ENCODE measurements at regions not wholly inside any gene's neighbourhood (a gene's known extent, or its start where the extent isn't known, plus 50 kb on each side); places are given as distances from the start of the nearest gene placed in this dataset.
"Not testable (repeated sequence)": the region's sequence is repeated elsewhere in the genome, so short reads cannot be mapped to it uniquely, and the experiment has no call there.

DNA sequence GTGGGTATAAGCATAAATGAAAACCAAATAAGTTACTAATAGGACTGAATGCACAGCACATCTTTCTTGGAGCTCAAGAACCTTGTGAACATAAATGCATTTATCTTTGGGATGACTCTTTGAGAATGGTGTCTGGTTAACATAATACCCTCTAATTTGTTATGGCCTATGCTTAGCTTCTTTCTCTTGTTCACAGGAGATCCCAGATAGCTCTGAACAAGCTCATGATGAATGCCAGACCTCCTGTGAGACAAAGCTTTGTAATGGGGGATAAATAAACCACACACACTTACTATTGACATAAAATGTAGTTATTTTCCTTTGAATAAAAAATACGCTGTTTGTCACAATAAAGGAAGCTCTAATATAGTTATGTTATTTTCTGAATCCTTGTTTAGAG lies 111.5 kb downstream of the PSAT1 start:
- no peak overlapping the region for H3K4me3 ChIP-seq
- TF ChIP-seq, protein P1, sequence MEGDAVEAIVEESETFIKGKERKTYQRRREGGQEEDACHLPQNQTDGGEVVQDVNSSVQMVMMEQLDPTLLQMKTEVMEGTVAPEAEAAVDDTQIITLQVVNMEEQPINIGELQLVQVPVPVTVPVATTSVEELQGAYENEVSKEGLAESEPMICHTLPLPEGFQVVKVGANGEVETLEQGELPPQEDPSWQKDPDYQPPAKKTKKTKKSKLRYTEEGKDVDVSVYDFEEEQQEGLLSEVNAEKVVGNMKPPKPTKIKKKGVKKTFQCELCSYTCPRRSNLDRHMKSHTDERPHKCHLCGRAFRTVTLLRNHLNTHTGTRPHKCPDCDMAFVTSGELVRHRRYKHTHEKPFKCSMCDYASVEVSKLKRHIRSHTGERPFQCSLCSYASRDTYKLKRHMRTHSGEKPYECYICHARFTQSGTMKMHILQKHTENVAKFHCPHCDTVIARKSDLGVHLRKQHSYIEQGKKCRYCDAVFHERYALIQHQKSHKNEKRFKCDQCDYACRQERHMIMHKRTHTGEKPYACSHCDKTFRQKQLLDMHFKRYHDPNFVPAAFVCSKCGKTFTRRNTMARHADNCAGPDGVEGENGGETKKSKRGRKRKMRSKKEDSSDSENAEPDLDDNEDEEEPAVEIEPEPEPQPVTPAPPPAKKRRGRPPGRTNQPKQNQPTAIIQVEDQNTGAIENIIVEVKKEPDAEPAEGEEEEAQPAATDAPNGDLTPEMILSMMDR (IDR thresholded peaks at IDR 0.05) = no peak
- no peak overlapping the region for H3K27ac ChIP-seq
- no peak for DNase-seq (ENCODE audit: low spot score)

GRCh38 chr9:78409928-78410510 lies 113.1 kb downstream of the PSAT1 start:
- not testable (repeated sequence) for DNase-seq (ENCODE audit: low spot score); H3K4me3 ChIP-seq; H3K27ac ChIP-seq

- no peak overlapping the region for H3K4me3 ChIP-seq
- no peak overlapping the region for H3K27ac ChIP-seq
- DNase-seq (ENCODE audit: low spot score) = no peak
- TF ChIP-seq, protein P1 (IDR thresholded peaks at IDR 0.05) = no peak
These were observed 125.4 kb downstream of the PSAT1 start for GRCh38 chr9:78422309-78422708.

DNA sequence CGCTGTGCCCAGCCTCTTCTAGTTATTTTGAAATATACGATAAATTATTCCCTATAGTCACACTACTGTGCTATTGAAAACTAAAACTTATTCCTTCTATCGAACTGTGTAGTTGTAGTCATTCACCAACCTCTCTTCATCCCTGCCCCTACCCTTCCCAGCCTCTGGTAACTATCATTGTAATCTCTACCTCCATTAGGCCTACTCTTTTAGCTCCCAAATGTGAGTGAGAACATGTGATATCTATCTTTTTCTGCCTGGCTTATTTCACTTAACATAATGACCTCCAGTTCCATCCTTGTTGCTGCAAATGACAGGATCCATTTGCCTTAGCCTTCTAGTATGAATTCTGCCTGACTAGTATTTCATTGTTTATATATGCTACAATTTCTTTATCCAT lies 127.4 kb downstream of the PSAT1 start:
- H3K27ac ChIP-seq = no peak overlapping the region
- TF ChIP-seq, protein P1 (IDR thresholded peaks at IDR 0.05) = no peak
- DNase-seq (ENCODE audit: low spot score) = no peak
- no peak overlapping the region for H3K4me3 ChIP-seq

DNA sequence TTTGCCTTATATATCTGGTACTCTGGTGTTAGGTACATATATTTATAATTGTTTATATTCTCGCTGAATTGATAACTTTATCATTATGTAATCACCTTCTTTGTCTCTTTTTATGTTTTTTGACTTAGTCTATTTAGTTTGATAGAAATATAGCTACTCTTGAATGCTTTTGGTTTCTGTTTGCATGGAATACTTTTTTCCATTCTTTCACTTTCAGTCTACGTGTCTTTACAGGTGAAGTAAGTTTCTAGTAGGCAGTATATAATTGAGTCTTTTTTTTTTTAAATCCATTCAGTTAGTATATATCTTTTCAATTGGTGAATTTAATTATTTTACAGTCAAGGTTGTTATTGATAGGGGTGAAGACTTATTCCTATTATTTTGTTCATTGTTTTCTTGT lies 131.7 kb downstream of the PSAT1 start:
- TF ChIP-seq, protein P1 (IDR thresholded peaks at IDR 0.05) = no peak
- no peak for DNase-seq (ENCODE audit: low spot score)
- no peak overlapping the region for H3K4me3 ChIP-seq
- H3K27ac ChIP-seq = no peak overlapping the region

- DNase-seq (ENCODE audit: low spot score) = no peak
- TF ChIP-seq, protein P1 (IDR thresholded peaks at IDR 0.05) = no peak
- H3K27ac ChIP-seq = no peak overlapping the region
- H3K4me3 ChIP-seq = no peak overlapping the region
These were observed 133.5 kb downstream of the PSAT1 start for GRCh38 chr9:78430387-78430786.

DNA sequence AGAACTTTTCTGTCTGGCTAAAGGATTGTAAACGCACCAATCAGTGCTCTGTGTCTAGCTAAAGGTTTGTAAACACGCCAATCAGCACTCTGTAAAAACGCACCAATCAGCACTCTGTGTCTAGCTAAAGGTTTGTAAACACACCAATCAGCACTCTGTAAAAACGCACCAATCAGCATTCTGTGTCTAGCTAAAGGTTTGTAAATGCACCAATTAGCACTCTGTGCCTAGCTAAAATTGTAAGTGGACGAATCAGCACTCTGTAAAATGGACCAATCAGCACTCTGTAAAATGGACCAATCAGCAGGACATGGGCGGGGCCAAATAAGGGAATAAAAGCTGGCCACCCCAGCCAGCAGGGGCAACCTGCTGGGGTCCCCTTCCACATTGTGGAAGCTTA lies 134.1 kb downstream of the PSAT1 start:
- not testable (repeated sequence) for DNase-seq (ENCODE audit: low spot score); H3K4me3 ChIP-seq; H3K27ac ChIP-seq

DNA sequence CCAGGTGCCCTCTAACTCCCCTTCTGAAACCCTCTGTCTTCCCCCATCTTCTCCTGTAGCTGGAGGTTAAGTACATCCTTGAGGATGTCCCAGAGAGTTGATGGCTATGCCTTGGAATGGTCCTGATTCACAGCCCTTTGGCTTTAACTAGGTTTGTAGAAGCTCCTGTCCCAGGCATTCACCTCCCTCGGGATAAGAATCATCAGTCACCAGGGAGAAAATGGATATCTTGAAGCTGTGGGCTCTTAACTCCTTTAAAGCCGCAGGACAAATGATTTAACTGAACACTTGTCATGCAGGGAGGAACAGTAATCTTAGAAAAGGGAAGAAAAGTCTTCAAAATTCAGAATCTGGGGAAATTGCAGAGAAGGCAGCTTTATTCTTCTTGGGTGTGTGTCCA lies 139.9 kb downstream of the PSAT1 start:
- no peak overlapping the region for H3K27ac ChIP-seq

More for the DNA sequence above, 139.9 kb downstream of the PSAT1 start:
- H3K4me3 ChIP-seq = no peak overlapping the region
- DNase-seq (ENCODE audit: low spot score) = no peak
- TF ChIP-seq, protein P1 (IDR thresholded peaks at IDR 0.05) = no peak

Measured in coronary artery (tissue), 2 donors.